NB4 (cell line): ENCODE measurements at regions not wholly inside any gene's neighbourhood (a gene's known extent, or its start where the extent isn't known, plus 50 kb on each side); places are given as distances from the start of the nearest gene placed in this dataset.

Experiments
- DNase-seq: peaks from one replicate; pipeline ENCODE4 v3.0.0; 2010; ENCODE audit warnings: low read depth
- H3K4me3 ChIP-seq: one replicate; pipeline ENCODE4 v1.5.1; 2011; ENCODE audit warnings: mild to moderate bottlenecking, low read depth, low read length, moderate library complexity
- CTCF ChIP-seq: IDR thresholded peaks from one replicate; pipeline ENCODE4 v1.5.1; 2012; ENCODE audit warnings: low read depth, low read length
- MAX ChIP-seq: IDR thresholded peaks from 2 replicates; pipeline ENCODE4 v1.6.1; 2011; ENCODE audit warnings: low read depth, low read length
- MYC ChIP-seq: IDR thresholded peaks from 2 replicates; pipeline ENCODE4 v1.6.1; 2011; ENCODE audit warnings: low read depth, low read length
- POLR2A ChIP-seq: IDR thresholded peaks from 2 replicates; pipeline ENCODE4 v1.6.1; 2011; ENCODE audit warnings: mild to moderate bottlenecking; ENCODE audit not compliant: insufficient read length; ENCODE audit errors: extremely low read depth

GRCh38 chr3:79947957-79948356, 180.2 kb upstream of the ROBO1 start:
- no peak for DNase-seq
- TF ChIP-seq POLR2A (no peak), CTCF (no peak), MAX (no peak), MYC (no peak)
- no peak overlapping the region for H3K4me3 ChIP-seq

DNA sequence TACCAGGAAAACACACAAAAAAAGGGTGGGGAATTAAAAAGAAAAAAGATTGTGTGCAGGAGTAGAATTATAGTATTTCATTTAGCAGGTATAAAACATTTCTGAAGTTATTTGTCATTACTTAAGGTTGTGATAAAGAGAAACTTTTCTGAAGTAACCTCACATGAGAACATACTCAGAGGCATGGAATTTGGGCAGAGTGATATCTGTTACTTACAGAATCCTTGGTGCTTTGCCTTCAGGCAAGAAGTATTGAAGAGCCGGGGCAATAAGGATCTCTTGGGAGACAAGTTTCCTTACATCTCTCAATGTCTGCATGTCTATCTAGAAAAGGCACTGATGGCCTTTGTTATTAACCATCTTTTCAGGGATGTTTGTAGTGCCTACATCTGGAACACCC, 179.7 kb upstream of the ROBO1 start:
- DNase-seq, result no peak
- no peak overlapping the region for H3K4me3 ChIP-seq
- no peak for TF ChIP-seq MAX
- TF ChIP-seq POLR2A, result no peak
- no peak for TF ChIP-seq MYC
- TF ChIP-seq CTCF, result no peak

DNA sequence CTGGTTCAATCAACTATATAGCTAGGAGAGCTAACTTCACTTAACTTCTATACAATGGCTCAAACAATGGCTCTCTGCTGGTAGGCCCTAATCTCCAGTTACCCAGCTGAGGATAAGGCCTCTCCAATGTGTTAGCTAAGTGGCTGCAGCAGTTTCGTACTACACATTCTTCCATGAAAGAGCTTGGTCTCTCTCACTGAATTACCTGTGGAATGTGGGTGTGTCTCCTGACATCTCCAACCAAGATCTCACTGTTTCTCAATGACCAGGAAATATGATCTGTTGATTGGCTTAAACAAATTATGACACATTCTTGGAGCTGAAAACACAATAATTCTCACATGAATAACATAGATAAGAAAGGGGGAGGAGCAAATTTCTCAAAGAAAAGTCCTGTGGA, 169.8 kb upstream of the ROBO1 start:
- no peak for DNase-seq

GRCh38 chr3:79930196-79930595, 162.4 kb upstream of the ROBO1 start:
- no peak overlapping the region for H3K4me3 ChIP-seq
- no peak for DNase-seq
- TF ChIP-seq MYC, result no peak
- TF ChIP-seq CTCF, result no peak
- no peak for TF ChIP-seq POLR2A
- no peak for TF ChIP-seq MAX

More for the DNA sequence above, 169.8 kb upstream of the ROBO1 start:
- TF ChIP-seq MYC, result no peak
- no peak overlapping the region for H3K4me3 ChIP-seq

DNA sequence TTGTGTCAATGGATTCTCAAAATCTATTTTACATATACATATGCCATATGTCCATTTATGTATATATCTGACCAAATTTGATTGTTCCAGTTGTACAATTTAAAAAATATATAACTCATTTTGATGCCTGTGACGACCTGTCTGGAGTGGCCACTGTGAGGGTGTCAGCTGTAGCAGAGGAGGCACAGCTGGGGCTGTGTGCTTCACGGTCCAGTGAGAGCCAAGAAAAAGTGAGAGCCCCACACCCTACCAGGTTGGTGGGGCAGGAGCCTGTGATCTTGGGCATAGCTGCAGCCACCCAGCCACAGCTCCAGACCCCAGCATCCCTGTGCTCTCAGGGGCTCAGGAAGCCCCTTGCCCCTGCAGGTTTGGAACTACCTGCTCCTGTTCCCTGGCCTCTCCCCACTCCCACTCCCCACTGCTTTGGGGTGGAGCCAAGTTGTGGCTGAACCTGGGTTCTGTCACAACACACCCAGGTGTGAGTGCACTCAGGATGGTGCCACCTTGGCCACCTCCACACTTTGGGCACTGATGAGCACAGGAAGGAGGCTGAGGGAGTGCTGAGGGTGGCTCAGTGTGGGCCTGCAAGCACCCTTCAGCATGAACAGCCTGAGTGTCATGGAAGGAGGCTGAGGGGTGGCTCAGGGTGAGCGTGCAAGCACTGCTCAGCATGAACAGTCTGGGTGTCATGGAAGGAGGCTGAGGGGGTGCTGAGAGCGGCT, 161.1 kb upstream of the ROBO1 start:
- H3K4me3 ChIP-seq, result no peak overlapping the region
- no peak for DNase-seq
- TF ChIP-seq CTCF (no peak), MAX (no peak), POLR2A (no peak), MYC (no peak)

GRCh38 chr3:79926522-79926921, 158.7 kb upstream of the ROBO1 start:
- no peak overlapping the region for H3K4me3 ChIP-seq
- no peak for DNase-seq
- TF ChIP-seq CTCF (no peak), POLR2A (no peak), MYC (no peak), MAX (no peak)
